ENCODE measurements at regions not wholly inside any gene's neighbourhood (a gene's known extent, or its start where the extent isn't known, plus 50 kb on each side); places are given as distances from the start of the nearest gene placed in this dataset.

- Histone ChIP-seq H3K4me3 (ENCODE audit: insufficient read depth, low read depth, low read length) (no peak overlapping the region), H3K27me3 (ENCODE audit: control insufficient read depth, insufficient read depth, low read length, poor library complexity, severe bottlenecking) (no peaks in the 10 kb centered on the region), H3K27ac (ENCODE audit: insufficient read depth, low read depth, low read length, poor library complexity, severe bottlenecking) (no peak overlapping the region), H3K9me3 (ENCODE audit: control insufficient read depth, low read length) (no peaks in the 10 kb centered on the region), H3K36me3 (ENCODE audit: control insufficient read depth, insufficient read depth, low read length) (no peaks in the 10 kb centered on the region), H3K4me1 (ENCODE audit: control insufficient read depth, insufficient read depth, low read length) (no peaks in the 10 kb centered on the region)
- WGBS, 2 experiments: 64 to 72% methylated on average over 6 of the region's 6 CpGs
Measured at GRCh38 chr1:96234299-96234698, 487.3 kb upstream of the PTBP2 start.

- H3K4me1 ChIP-seq (ENCODE audit: control insufficient read depth, insufficient read depth, low read length): no peaks in the 10 kb centered on the region
- no peaks in the 10 kb centered on the region for H3K36me3 ChIP-seq (ENCODE audit: control insufficient read depth, insufficient read depth, low read length)
- H3K27me3 ChIP-seq (ENCODE audit: control insufficient read depth, insufficient read depth, low read length, poor library complexity, severe bottlenecking): no peaks in the 10 kb centered on the region
- H3K9me3 ChIP-seq (ENCODE audit: control insufficient read depth, low read length): no peaks in the 10 kb centered on the region
- WGBS, 2 experiments: 28 to 41% methylated on average over 3 to 4 of the region's 4 CpGs
- H3K4me3 ChIP-seq (ENCODE audit: insufficient read depth, low read depth, low read length): no peak overlapping the region
- H3K27ac ChIP-seq (ENCODE audit: insufficient read depth, low read depth, low read length, poor library complexity, severe bottlenecking): no peak overlapping the region
Measured at GRCh38 chr1:96236156-96236739, 485.3 kb upstream of the PTBP2 start.

- WGBS, 2 experiments: 72 to 75% methylated on average over 4 of the region's 4 CpGs
- H3K27me3 ChIP-seq (ENCODE audit: control insufficient read depth, insufficient read depth, low read length, poor library complexity, severe bottlenecking): no peaks in the 10 kb centered on the region
- no peaks in the 10 kb centered on the region for H3K4me1 ChIP-seq (ENCODE audit: control insufficient read depth, insufficient read depth, low read length)
- H3K4me3 ChIP-seq (ENCODE audit: insufficient read depth, low read depth, low read length): no peak overlapping the region
- H3K36me3 ChIP-seq (ENCODE audit: control insufficient read depth, insufficient read depth, low read length): no peaks in the 10 kb centered on the region
- no peaks in the 10 kb centered on the region for H3K9me3 ChIP-seq (ENCODE audit: control insufficient read depth, low read length)
- no peak overlapping the region for H3K27ac ChIP-seq (ENCODE audit: insufficient read depth, low read depth, low read length, poor library complexity, severe bottlenecking)
Measured at GRCh38 chr1:96238426-96238825, 483.2 kb upstream of the PTBP2 start.

GRCh38 chr1:96240438-96240837 lies 481.1 kb upstream of the PTBP2 start:
- H3K27me3 ChIP-seq (ENCODE audit: control insufficient read depth, insufficient read depth, low read length, poor library complexity, severe bottlenecking): no peaks in the 10 kb centered on the region
- H3K9me3 ChIP-seq (ENCODE audit: control insufficient read depth, low read length): no peaks in the 10 kb centered on the region
- no peaks in the 10 kb centered on the region for H3K4me1 ChIP-seq (ENCODE audit: control insufficient read depth, insufficient read depth, low read length)
- H3K36me3 ChIP-seq (ENCODE audit: control insufficient read depth, insufficient read depth, low read length): no peaks in the 10 kb centered on the region
- H3K4me3 ChIP-seq (ENCODE audit: insufficient read depth, low read depth, low read length): no peak overlapping the region
- no peak overlapping the region for H3K27ac ChIP-seq (ENCODE audit: insufficient read depth, low read depth, low read length, poor library complexity, severe bottlenecking)

- WGBS, 2 experiments: 77 to 79% methylated on average over 3 to 4 of the region's 4 CpGs
- no peak overlapping the region for H3K4me3 ChIP-seq (ENCODE audit: insufficient read depth, low read depth, low read length)
- no peaks in the 10 kb centered on the region for H3K36me3 ChIP-seq (ENCODE audit: control insufficient read depth, insufficient read depth, low read length)
- no peak overlapping the region for H3K27ac ChIP-seq (ENCODE audit: insufficient read depth, low read depth, low read length, poor library complexity, severe bottlenecking)
- H3K27me3 ChIP-seq (ENCODE audit: control insufficient read depth, insufficient read depth, low read length, poor library complexity, severe bottlenecking): no peaks in the 10 kb centered on the region
- H3K4me1 ChIP-seq (ENCODE audit: control insufficient read depth, insufficient read depth, low read length): peaks cover 9% of the 10 kb centered on the region
- no peaks in the 10 kb centered on the region for H3K9me3 ChIP-seq (ENCODE audit: control insufficient read depth, low read length)
Measured at GRCh38 chr1:96253246-96254035, 468.1 kb upstream of the PTBP2 start.

GRCh38 chr1:96256130-96256790 lies 465.3 kb upstream of the PTBP2 start:
- 87% methylated on average over 2 of the region's 3 CpGs; no CpG with 5 or more reads in 1 of the 2 experiments for WGBS, 2 experiments
- Histone ChIP-seq H3K9me3 (ENCODE audit: control insufficient read depth, low read length) (no peaks in the 10 kb centered on the region), H3K27me3 (ENCODE audit: control insufficient read depth, insufficient read depth, low read length, poor library complexity, severe bottlenecking) (no peaks in the 10 kb centered on the region), H3K27ac (ENCODE audit: insufficient read depth, low read depth, low read length, poor library complexity, severe bottlenecking) (no peak overlapping the region), H3K36me3 (ENCODE audit: control insufficient read depth, insufficient read depth, low read length) (no peaks in the 10 kb centered on the region), H3K4me3 (ENCODE audit: insufficient read depth, low read depth, low read length) (no peak overlapping the region), H3K4me1 (ENCODE audit: control insufficient read depth, insufficient read depth, low read length) (peaks cover 20% of the 10 kb centered on the region)

GRCh38 chr1:96259399-96259798 lies 462.2 kb upstream of the PTBP2 start:
- H3K27me3 ChIP-seq (ENCODE audit: control insufficient read depth, insufficient read depth, low read length, poor library complexity, severe bottlenecking): no peaks in the 10 kb centered on the region
- no peaks in the 10 kb centered on the region for H3K9me3 ChIP-seq (ENCODE audit: control insufficient read depth, low read length)
- WGBS, 2 experiments: 14 to 18% methylated on average over 2 of the region's 2 CpGs
- H3K36me3 ChIP-seq (ENCODE audit: control insufficient read depth, insufficient read depth, low read length): no peaks in the 10 kb centered on the region
- H3K4me3 ChIP-seq (ENCODE audit: insufficient read depth, low read depth, low read length): no peak overlapping the region
- peak overlapping the region; percentile 81 for H3K27ac ChIP-seq (ENCODE audit: insufficient read depth, low read depth, low read length, poor library complexity, severe bottlenecking)
- peaks cover 20% of the 10 kb centered on the region for H3K4me1 ChIP-seq (ENCODE audit: control insufficient read depth, insufficient read depth, low read length)

GRCh38 chr1:96281491-96281890 lies 440.1 kb upstream of the PTBP2 start:
- H3K4me3 ChIP-seq (ENCODE audit: insufficient read depth, low read depth, low read length): no peak overlapping the region
- WGBS, 2 experiments: 92 to 93% methylated on average over 1 of the region's 1 CpG
- H3K4me1 ChIP-seq (ENCODE audit: control insufficient read depth, insufficient read depth, low read length): no peaks in the 10 kb centered on the region
- no peaks in the 10 kb centered on the region for H3K36me3 ChIP-seq (ENCODE audit: control insufficient read depth, insufficient read depth, low read length)
- no peak overlapping the region for H3K27ac ChIP-seq (ENCODE audit: insufficient read depth, low read depth, low read length, poor library complexity, severe bottlenecking)
- H3K27me3 ChIP-seq (ENCODE audit: control insufficient read depth, insufficient read depth, low read length, poor library complexity, severe bottlenecking): no peaks in the 10 kb centered on the region
- no peaks in the 10 kb centered on the region for H3K9me3 ChIP-seq (ENCODE audit: control insufficient read depth, low read length)

GRCh38 chr1:96290033-96290432 lies 431.6 kb upstream of the PTBP2 start:
- H3K27ac ChIP-seq (ENCODE audit: insufficient read depth, low read depth, low read length, poor library complexity, severe bottlenecking): no peak overlapping the region
- no peaks in the 10 kb centered on the region for H3K27me3 ChIP-seq (ENCODE audit: control insufficient read depth, insufficient read depth, low read length, poor library complexity, severe bottlenecking)
- H3K9me3 ChIP-seq (ENCODE audit: control insufficient read depth, low read length): no peaks in the 10 kb centered on the region
- H3K4me1 ChIP-seq (ENCODE audit: control insufficient read depth, insufficient read depth, low read length): peaks cover 13% of the 10 kb centered on the region
- H3K36me3 ChIP-seq (ENCODE audit: control insufficient read depth, insufficient read depth, low read length): no peaks in the 10 kb centered on the region
- no peak overlapping the region for H3K4me3 ChIP-seq (ENCODE audit: insufficient read depth, low read depth, low read length)
- 20 to 24% methylated on average over 1 of the region's 1 CpG for WGBS, 2 experiments

GRCh38 chr1:96290801-96291200 lies 430.8 kb upstream of the PTBP2 start:
- Histone ChIP-seq H3K36me3 (ENCODE audit: control insufficient read depth, insufficient read depth, low read length) (no peaks in the 10 kb centered on the region), H3K27ac (ENCODE audit: insufficient read depth, low read depth, low read length, poor library complexity, severe bottlenecking) (no peak overlapping the region), H3K9me3 (ENCODE audit: control insufficient read depth, low read length) (no peaks in the 10 kb centered on the region), H3K27me3 (ENCODE audit: control insufficient read depth, insufficient read depth, low read length, poor library complexity, severe bottlenecking) (no peaks in the 10 kb centered on the region), H3K4me1 (ENCODE audit: control insufficient read depth, insufficient read depth, low read length) (peaks cover 13% of the 10 kb centered on the region), H3K4me3 (ENCODE audit: insufficient read depth, low read depth, low read length) (no peak overlapping the region)

Data from ectodermal cell (in vitro differentiated cells).